GM21526 (cell line): ENCODE measurements at regions not wholly inside any gene's neighbourhood (a gene's known extent, or its start where the extent isn't known, plus 50 kb on each side); places are given as distances from the start of the nearest gene placed in this dataset.
A peak's percentile ranks its signal among the peaks of the same experiment; 100 is the strongest.

ENCODE experiments used
- ATAC-seq: cut with Tn5 transposase; IDR thresholded peaks from one replicate; pipeline ENCODE4 v1.9.1; 2021; ENCODE audit warnings: moderate library complexity; ENCODE audit not compliant: unreplicated experiment, low FRiP score

DNA sequence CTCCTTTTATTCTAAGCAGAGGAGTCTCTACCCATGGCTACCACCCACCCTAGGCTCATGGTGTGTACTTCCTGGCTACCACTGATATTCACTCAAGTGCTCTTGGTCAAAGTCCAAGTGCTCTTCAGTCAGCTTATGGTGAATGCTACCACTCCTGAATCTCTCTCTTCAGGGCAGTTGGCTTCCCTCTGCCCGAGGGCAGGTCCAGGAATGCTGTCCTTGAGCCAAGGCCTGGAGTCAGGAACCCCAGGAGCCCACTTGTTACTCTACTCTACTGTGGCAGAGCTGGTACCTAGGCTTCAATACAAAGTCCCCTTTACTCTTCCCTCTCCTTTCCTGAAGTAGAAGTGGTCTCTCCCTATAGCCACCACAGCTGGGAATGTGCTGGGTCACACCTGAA is 226.0 kb downstream of the DIPK2A start:
- ATAC-seq: no peak

DNA sequence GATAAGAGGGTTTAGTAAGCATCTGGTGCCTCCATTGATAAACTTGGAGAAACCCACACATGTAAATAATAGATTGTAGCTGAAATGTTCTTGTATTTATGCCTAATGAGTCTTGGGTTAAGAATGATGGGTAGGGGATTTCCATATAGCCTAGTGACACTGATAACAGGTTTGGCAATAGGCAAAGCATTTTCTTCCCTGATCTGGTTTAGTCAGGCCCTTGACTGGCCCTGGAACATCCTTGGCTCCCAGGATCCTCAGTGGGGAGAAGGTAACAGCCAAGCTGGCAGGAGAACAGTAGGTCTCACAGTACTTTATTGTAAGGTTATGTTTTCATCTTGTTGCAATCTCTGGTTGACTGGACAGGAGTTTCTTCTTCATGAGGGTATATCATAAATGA is 228.4 kb downstream of the DIPK2A start:
- no peak for ATAC-seq

DNA sequence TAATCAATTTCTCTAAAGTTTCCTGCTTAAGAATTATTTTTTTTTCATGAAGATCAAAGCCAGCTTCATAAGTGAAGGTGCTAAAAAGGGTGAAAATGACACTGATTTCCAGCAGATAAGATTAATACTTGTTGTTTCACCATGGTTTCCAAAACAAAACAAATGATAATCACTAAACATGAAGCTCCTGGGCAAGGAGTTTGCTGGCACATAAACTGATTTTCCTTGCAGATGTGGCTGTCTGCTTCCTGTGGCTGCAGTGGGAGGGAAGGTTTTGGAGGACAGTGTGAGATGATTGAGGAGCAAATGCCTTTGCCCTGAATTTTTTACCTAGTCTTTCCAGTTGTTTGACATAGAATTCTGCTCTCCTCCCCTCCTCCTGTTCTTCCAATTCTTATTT is 228.8 kb downstream of the DIPK2A start:
- no peak for ATAC-seq

DNA sequence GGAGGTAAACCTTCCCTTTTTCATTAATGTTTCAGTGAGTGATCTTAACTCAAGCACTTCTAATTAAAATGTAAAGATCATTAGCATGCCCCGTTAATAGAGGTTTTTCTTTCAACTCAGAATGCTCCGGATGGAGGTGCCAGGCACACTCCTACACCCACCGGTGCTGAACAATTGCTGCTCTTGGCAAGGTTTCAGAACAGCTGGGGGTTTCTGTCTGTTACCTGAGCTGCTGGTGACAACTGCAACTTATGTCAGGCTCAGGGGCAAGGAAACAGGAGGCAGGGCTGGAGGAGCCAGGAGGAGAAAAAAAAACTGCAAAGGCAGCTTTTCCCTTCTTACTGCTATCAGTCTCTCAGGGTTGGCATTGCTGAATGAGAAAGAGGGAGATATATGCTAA is 250.1 kb downstream of the DIPK2A start:
- ATAC-seq: no peak

DNA sequence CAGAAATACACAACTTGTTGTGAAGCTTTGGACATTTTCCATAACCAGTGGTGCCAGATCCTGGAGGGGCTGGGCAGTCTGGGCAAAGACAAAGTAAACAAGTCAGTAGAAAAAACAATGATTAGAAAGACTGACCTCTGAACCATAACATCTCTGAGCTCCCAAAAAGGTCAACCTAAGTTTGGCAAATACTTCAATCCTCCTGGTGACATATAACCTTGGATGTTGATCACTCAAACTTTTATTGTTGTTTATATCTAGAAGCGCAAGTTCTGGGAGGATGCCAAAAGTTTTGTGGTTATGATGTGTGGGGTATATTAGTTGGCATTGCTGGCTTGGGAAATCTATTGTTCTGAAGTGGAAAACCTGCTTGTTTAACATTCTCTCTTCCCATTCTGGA is 257.7 kb downstream of the DIPK2A start:
- no peak for ATAC-seq

DNA sequence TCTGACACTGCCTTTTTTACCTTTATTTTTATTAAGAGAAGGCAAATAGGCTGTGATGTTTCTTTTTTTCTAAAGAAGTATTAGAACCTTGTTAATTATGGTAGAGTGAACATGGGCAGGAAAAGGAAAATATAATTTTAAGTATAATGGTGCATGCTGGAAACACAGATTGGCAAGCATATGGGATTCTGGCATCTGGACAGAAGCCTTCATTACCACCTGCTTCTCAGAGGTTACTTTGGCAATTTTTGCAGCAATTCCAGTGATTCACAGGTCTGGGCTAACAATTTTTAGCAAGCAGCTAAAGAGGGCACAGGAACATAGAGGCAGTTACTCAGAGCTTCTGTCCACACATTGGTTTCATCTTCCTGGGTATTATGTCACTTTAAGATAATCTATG is 258.3 kb downstream of the DIPK2A start:
- ATAC-seq: no peak

DNA sequence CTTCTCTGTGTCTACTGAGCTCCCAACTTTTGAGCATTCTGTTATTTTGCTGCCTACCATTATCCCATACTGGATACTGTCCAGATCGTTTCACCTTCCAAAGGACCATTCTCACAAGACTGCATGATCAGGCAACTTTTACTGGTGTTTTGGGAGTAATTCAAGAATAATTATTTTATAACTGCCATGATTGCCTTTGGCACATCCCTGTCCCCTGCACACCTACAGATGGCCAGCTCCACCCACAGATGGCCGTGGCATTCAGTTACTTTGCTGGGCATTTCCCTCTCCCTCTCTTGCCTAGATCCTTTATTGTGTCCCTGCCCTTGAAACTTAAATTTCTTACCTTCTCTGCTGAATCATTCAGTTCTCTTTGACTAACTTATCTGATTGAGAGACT is 263.9 kb downstream of the DIPK2A start:
- ATAC-seq: no peak

DNA sequence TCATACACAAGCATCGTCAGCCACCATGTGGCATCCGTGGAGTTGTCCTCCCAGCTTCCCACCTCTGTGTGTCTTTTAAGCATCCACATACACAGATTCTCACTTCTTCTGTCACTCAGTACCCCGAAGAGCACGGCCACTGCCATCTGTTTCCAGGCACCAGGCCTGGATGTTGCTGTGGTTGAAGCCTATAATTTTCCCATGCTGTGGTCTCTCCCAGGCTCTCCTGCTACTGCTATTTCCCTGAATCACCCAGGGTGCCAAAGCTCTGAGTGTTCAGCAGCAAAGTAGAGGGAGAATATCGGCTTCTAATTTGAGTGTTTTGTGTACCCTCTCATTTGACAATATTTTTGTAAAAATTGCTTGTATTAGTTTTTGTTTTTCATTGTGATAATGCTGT is 265.7 kb downstream of the DIPK2A start:
- no peak for ATAC-seq

DNA sequence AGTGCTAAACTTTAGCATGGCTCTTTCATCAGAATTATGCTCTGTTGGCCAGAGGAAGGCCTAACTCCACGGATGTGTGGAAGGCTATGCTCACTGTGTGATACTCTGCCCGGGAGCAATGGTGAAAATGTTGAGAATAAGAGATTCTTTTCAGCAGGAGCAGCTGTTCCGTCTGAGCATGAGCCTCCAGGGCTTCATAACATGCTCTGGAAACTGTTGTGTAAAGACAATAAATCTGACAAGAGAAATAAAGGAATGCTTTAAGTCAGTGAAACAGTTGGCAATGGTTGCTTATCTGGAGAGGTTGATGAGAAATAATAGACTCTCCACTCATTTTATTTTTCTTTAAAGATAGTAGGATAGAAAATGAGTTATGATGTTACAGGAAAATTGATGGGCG is 269.8 kb downstream of the DIPK2A start:
- no peak for ATAC-seq

DNA sequence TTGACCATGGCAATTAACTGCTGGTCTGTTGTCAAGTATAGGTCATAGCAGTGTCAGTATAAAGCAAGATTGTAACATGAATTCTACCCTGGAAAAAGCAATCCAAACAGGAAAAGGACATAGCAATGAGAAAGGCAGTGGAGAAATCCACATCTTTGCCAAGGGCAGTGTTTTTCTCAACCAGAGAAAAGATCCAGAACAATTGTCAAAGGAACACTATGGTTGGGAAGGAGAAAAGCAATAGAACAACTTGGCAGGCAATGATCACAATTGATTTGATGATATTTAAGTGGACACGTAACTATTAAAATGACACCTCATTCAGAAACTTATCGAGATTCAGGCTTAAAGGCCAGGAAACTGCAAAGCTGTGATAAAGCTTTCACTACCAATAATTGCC is 271.1 kb downstream of the DIPK2A start:
- ATAC-seq: no peak

DNA sequence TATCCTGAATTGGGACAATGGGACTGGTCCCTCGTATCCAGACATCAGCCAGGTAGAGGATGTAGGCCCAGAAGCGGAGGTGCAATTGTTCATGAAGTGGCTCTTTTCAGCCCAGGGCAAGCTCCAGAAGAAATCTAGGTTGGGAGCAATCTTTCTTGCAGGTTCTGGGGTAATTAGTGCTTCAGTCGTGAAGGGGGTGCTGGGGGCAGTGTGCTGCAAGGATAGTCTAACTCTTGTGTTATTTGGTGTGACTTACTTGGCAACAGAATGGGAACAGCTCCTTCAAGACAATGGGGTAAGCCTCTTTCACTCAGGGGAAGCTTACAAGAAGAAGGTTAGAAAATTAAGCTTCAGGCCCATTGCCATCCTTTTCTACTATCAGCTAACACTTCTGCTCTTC is 273.0 kb downstream of the DIPK2A start:
- peak; percentile 64 for ATAC-seq

DNA sequence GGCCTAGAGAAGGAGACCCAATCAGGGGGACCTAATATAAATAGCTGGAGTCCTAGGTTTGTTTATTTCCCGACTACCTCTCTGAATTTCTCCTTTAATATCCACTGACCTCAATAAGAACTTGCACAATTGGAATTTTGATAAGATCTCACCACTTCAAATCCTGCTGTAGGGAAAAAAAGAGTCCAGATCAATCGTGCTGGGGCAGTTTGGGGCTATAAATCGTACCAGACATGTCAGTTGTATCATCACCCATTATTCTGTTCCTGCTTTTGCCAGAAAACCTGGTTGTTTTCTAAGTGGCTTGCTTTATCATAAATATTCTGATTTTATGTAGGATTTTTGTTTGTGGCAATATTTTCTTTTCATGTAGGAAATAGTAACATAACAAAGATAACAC is 281.3 kb downstream of the DIPK2A start:
- ATAC-seq: no peak

DNA sequence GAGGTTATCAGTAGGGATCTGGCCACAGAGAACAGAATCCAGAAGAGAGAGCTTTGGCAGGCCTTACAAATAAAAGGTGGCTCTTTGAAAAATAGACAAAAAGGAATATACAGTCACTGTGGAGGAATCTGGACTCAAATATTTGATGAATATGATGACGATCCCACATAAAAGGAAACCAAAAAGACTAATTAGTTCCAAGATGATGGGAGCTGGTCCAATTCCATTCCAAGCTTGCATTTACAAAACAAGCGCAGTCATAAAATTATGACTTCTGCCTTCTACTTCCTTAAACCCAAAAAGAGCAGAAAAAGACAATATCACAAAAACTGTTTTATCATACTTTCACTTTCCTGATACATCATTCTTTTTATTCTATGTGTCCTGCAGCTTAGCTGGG is 285.8 kb downstream of the DIPK2A start:
- no peak for ATAC-seq

DNA sequence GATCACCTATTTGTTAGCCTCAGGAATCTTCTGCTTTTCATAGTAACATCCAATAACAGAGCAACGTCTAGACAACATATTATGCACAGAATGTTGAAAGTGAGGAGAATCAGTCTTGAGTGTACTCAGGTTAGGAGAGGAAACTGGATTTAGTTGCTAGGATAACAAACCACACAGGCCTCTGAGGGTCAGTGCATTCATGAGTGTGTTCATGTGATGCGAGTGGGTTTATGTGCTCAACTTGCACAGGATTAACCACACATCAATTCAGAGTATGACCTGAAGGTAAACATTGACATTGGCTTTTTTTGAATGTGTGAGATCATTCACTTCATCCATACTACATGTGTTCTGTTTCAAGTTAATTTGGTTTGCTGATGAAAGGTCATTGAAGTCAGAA is 287.6 kb downstream of the DIPK2A start:
- ATAC-seq: no peak

DNA sequence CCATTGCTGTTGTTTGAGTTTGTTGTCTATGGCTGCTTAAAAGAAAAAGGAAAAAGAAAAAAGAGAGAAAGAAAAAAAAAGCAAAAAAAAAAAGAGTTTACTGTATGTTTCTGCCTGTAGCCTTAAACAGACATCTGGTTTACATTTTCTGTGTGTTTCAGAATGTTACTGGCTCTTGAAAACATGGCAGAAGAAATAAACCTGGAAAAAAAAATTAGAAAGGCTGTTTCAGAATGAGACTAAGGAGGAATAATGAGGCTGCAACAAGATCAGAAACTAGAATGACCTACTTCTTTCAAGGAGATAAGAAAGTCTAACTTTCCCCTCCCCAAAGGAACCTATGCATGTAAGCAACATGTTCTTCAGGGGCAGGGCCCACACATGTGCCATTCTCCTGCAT is 292.1 kb downstream of the DIPK2A start:
- ATAC-seq: no peak

DNA sequence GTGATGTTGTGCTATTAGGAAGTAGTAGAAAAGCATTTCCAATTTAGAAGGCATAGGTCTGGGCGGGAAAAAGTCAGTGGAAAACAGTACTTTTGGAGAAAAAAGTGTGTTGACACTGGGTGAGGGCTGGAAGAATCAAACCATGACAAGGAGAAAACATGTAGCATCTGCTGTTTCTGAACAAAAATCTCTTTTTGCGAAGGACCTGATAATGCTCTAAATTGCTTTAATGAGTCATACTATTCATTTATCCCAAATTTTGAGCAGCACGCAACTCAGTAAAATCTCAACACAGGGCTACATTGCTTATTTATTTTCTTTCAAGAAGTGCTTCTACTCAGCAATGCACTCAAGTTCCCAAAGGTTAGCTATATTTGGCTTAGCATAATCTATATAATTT is 292.7 kb downstream of the DIPK2A start:
- no peak for ATAC-seq

DNA sequence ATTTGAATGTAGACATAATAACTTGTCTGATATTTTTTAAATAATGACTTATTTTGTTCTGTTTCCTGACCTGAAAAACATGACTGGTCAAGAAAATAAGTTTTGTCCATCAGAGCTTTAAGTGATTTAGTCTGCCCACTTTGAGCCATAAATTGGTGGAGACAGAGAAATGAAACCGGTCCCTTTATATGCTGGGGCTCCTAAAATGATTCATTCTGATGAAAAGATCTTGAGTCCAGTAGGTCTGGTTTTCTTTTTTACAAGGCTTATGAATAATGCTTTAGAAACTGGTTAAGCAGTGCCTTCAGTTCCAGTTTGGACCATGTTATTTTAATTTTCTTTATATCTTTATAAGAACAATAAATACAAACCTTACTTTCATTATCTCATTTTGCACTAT is 293.2 kb downstream of the DIPK2A start:
- ATAC-seq: no peak

DNA sequence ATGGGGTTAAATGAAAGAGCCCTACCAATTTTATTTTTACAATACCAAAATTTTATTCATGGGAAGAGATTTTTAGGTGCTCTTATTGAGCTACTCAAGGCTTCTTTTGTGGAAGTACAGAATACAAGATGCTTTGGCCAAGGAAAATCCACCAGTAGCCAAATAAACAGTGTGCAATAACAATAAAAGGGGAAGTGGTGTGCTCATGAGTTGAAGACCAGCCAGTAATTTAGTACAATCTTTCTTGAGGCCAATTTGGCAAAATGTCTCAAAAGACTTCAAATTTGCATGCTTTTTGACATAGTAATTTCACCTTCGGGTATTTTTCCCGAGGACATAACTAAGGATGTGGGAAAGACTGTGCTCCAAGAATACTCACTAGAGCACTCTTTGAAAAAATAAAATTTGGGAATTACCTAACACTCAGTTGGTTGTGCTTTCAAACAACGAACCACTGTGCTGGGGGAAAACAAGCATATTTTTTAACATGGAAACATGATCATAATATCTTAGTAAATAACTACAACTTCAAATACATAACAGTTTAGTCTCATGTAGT is 294.0 kb downstream of the DIPK2A start:
- no peak for ATAC-seq

DNA sequence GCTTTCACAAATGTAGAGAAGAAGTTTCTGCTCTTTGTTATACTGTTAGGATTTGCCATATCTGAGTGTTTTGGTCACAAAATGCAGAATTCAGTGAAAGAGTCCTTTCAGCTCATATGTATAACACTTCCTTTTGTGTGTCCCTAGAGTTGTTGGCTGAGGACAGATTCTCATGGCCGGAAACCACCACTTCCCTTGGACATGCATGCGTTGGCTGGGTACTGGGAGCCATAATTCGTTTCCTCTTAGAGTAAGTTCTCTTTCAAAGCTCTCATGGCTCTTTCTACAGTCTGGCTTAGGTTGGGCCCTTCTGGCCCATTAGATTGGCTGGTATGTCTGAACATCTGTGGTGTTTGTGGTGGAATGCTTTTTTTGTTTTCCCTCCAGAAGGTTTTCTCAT is 298.5 kb downstream of the DIPK2A start:
- ATAC-seq: no peak

DNA sequence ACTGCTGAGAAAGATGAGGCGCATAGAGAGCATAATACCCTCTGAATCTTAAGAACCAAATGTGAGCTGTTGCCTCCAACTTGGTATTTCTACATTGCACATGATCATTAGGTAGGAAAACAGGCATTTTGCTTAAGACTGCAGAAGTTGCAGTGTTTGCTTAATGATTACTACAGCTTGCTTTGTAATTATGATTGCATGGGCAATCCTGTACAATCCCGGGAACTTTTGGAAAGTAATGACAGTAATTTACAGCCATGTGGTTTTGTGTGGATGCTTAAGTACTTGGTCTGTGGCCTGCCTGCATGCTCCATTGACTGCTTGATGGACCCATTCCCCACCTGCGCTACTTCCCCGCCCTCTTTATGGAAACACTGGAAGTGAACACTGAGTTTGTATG is 301.1 kb downstream of the DIPK2A start:
- no peak for ATAC-seq

DNA sequence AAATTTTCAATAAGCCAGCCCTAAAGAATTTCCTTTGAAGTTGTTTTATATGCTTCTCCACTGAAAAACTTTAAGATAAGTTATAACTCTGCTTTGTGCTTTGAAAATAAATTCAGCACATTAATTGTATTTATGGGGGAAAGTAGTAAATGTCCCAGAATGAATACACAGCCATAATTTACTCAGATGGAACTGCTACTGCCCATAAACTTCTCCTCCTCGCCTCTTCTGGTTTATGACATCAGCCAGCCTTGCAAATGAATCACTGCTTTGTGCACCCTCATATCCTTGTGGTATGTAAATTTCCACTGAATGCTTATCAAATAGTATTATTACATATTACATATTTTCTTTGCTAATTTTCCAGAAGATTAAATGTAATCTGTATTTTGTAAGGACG is 302.0 kb downstream of the DIPK2A start:
- ATAC-seq: no peak

DNA sequence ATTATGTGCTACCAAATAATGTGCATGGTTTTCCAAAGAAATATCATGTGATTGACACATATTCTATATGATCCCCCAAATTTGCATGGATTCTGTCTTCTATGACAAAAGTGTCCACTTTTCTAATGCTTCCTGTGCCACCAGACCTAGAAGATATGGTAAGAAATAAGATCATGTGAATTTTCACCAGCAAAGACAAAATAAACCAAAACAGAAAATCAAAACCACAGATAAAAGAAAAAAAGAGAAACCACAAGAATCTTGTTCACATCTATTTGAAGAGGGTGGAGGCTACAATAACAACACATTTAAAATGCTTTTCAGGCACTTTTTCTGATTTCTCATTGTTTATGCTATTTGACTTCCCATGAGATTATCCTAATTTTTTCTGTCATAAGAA is 303.4 kb downstream of the DIPK2A start:
- no peak for ATAC-seq

DNA sequence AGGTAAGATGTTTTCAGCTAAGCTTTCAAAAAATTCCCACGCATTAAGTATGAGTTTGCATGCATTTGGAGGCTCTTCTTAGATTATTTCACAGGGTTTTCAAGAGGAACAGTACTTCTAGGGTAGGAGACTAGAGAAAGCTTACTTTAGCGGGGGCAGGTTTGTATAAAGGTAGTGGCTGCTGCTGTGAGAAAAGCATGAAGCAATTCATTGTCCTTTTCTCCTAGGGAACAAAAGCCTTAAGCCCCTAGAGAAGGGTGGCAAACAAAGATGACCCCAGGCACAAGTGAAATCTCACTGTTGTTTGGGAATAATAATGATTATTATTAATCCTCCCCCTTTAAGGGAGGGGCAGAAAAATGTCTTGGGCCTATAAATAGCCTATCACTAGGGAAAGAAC is 310.7 kb downstream of the DIPK2A start:
- no peak for ATAC-seq
